ENCODE measurements at regions not wholly inside any gene's neighbourhood (a gene's known extent, or its start where the extent isn't known, plus 50 kb on each side); places are given as distances from the start of the nearest gene placed in this dataset.

DNA sequence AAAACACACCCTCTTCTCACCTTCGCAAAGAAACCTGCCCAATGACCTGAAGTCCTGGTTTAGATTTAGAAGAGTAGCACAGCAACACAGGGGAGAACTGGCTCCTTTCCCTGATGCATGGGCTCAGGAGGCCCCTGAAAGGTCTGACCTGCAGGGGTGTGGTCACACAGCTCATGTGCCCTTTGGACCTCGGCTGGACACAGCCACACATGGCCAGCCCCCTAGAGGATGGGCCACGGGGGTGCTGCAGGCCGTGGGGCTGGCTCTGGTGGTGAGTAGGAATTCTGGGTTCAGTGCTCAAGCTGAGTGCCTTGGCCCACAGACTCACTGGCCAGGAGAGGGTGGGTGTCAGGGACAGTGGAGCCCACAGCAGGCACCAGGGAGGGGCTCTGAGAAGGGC, 118.5 kb upstream of the ADCY1 start:
- no peak for DNase-seq (ENCODE audit: low spot score)

DNA sequence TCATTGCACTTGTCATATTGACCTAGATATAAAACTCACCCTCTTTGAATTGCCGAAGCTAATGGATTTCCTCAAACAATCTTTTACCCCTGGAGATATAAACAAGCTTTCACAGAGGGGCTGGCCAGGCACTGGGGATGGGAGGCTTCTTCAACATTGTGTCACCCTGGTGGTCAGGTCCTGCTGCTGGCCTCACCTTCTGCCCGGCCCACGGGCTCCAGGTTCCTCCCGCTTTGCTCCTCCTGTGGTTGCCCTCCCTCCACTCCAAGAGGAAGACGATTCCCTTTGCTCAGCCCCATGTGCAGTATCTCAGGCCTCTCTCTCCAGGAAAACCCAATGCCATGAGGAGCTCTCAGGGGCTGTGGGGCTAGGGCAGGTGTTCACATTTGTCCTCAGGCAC, 118.1 kb upstream of the ADCY1 start:
- no peak for DNase-seq (ENCODE audit: low spot score)

DNA sequence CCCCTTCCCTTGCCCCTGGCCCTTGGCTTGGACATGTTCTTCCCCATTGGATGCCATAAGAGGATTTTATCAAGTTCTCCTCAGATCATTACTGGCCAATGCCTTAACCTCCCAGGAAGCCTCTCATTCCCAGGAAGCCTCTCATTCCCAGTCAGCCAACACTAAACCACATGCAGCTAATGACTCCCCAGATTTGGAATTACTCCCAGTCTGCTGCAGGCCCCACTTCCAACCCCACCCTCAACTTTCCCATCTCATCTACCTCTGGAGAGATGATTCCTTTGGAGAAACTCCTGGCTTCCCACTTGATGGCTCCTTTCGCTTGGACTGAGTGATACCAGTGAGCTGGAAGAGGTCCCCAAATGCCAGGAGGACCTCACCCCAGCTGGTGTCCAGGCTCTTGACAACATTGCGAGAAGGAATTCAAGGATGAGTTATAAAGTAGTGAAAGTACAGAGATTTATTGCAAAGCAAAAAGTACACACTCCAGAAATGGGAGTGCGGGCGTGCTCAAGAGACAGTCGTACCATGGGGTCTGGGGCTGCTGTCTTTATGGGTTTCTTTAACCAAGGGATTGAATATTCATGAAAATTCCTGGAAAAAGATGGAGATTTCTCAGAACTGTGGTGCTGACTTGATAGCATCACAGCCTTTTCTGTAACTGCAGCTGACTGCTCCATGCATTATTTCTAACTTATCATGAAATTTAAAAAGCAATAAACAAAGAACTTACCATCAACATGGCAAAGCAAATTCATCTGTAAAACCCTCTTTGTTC, 117.2 kb upstream of the ADCY1 start:
- DNase-seq (ENCODE audit: low spot score) = no peak

DNA sequence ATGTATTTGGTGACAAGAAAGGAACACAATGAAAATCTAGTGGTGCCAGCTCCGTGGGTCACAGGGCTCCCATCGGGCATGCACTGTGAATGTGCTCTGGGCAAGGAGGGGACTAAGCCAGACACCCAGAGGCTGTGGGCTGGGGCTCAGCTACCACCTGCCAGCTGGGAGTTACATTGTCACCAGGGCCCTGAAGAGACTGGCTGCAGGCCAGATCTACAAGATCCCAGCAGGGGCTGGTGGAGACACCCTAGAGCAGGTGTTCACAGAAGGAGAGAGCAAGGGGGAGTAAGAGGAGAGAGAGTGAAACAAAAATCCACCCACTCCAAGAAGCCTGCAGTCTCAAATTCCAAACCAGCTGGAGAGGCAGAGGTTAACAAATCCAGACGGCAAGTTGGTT, 116.6 kb upstream of the ADCY1 start:
- DNase-seq (ENCODE audit: low spot score) = no peak

DNA sequence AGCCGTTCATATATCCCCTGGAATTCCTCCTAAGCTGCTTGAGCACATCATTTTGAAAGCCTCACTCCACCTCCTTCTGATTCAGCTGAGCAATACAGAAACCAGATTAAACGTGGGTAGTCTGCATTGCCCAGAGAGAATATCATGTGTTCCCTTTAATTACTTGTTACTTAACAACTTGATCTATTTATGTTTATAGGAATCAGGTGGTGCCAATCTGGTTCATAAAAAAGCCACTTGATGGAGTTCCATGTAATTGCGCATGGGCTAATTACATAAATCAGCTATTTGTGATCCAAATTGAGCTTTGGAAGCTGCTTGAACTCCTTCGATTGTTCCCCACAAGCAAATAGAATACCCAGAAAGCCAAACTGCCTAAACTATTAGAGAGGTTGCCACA, 114.7 kb upstream of the ADCY1 start:
- DNase-seq (ENCODE audit: low spot score) = no peak

DNA sequence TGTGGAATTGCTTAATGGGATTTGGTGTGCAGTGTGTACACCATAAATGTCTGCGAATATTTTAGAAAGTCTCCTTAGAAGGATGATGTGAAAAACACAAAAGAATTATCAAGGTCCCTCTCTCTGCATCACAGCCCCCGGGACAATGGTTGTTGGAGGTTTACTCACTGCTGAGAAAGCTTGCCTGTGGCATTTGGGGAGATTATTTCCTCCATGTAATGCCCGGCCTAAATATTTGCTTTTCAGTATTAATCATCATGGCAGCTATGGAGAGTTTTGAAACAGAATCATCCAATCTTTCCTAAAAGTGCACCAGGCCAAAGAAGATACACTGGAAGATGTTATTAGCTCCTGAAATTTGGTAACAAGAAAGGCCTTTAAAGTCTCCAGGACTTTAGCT, 113.8 kb upstream of the ADCY1 start:
- DNase-seq (ENCODE audit: low spot score) = no peak

DNA sequence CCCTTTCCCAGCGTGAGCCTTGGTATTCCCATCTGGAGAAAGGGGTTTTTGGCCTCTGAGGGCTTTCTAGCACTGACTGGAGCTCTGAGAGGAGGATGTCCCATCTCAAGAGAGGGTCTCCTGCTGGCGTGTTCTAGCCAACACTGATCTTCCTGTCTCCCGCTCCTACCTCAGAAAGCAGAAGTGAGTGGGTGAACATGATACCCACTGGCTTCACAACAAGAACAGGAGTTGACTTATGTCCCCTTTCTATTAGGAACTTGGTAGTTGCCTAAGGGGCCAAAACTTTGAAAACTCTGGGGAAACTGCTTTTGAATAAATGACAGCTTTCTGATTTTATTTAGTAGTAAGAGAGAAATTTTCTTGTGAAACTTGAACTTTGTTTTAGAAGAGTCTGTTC, 113.1 kb upstream of the ADCY1 start:
- no peak for DNase-seq (ENCODE audit: low spot score)

DNA sequence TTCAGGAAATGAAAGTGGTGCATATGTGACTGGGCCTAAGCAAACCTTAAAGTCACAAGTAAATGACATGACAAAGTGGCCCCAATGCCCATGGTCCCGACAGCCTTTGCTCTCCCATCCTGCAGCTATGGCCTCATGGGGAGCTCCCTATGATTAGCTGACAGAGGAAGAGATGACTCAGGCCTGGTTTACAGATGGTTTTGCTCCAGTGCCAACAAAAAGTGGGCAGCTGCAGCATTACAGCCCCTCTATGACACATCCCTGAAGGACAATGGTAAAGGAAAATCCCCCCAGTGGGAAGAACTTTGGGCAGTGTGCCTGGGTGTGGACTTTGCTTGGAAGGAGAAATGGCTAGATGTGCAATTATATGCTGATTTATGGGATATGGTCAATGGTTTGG, 105.1 kb upstream of the ADCY1 start:
- DNase-seq (ENCODE audit: low spot score) = no peak

DNA sequence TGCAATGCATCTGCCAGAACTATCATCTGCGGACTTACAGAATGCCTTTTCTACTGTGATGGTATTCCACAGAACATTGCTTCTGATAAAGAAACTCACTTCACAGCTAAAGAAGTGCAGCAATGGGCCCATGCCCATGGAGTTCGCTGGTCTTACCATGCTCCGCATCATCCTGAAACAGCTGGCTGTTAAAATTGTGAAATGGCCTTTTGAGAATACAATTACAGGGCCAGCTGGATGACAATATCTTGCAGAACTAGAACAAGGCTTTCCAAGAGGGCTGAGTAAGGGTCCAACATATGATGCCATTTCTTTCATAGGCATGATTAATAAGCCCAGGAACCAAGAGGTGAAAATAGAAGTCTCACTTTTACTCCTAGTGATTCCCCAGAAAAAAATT, 104.1 kb upstream of the ADCY1 start:
- no peak for DNase-seq (ENCODE audit: low spot score)

DNA sequence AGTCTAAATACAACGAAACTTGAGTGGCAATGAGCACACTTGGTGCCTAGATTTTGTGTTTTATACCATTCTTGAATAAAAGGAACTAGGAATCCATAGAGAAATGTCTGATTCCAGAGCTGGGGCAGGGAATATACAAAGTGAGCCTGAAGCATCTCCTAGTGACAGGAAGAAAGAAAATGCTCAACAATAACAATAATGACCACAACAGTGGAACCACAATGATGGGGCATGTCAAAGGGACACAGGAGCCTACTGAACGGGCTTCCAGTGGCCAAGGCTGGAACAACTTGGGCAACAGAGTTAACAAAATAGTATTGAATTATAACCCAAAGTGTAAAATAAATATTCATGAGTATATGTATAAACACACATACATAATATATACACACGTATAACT, 94.4 kb upstream of the ADCY1 start:
- DNase-seq (ENCODE audit: low spot score) = no peak

DNA sequence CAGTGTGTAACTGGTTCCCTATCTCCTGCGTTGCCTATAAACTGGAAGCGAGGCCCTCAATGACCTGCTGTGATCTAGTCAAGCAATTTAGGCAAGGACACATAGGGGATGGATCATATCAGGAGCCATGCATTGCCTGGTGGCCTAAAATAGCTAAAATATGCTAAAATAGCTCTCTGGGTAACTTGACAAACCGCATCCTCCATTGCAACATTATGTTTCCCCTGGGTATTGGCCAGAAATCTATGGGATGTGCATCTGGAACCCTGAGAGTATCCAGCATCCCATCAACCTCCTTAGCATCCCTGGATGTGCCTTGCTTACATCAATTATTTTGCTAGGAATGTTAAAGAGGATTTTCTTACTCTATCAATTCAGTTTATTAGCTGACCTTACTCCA, 91.7 kb upstream of the ADCY1 start:
- DNase-seq (ENCODE audit: low spot score) = no peak

DNA sequence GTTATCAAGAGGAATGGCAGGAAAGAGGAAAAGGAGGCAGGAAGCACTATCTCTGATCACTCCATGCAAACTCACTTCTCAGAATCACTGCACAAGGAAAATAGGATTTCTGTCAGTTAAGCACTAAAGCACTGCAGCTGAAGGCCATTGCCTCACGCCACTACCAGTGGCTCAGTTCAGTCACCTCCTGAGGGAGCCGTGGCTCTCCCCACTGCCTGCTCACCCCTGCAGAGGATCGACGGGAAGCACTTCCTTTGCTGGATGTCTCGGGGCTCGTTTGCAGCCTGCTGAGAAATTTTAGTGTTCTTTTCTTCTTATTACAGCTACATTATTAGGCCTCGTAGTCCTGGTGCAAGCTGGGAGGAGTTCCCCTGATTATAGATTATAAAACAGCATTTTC, 90.1 kb upstream of the ADCY1 start:
- no peak for DNase-seq (ENCODE audit: low spot score)

DNA sequence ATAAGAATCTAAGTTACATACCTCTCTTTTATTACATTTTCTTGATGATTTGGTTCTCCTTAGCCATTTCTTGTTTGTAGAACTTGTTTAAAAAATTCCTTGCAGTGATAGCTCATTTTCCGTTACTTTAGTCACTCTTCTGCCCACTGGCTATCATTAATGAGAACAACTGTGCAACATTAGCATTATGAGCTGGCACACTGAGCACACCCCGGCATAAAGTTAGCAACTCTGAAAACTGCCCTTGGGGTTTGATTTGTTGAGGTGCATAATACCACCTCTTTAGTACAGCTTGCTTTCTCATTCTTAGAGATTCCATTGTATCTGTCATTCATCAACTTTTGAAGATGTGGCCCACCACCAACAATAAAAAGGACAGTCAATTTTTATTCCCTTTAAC, 87.6 kb upstream of the ADCY1 start:
- no peak for DNase-seq (ENCODE audit: low spot score)

DNA sequence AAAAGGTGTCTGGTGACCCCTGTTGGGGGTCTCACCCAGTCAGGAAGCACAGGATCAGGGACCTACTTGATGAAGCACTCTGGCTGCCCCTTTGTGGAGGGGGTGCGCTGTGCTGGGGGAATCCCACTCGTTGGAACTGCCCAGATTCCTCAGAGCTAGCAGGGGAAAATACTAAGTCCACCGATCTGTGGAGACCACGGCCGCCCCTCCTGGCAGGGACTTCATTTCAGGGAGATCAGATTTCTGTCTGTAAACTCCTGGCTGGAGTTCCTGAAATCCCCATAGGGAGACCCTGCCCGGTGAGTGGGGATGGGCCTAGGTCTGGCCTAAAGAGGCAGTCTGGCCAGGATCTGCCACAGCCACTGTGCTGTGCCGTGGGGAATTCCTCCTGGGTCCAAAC, 79.3 kb upstream of the ADCY1 start:
- no peak for DNase-seq (ENCODE audit: low spot score)

DNA sequence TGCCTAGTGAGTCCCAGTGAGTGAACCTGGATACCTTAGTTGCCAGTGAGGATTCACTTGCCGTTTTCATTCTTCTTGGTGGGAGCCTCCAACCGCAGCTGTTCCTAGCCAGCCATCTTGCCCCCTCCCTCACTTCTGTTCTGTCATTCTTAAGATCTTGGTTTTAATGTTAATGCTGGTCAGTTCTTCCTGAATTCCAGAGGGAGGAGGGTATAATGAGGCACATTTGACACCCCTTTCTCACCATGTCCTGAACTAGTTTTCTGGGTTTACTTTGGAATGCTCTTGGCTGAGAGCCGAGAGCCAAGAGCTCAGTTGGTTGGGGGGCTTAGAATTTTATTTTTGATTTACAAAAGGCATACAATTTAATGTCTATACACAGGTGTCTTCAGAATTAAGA, 78.5 kb upstream of the ADCY1 start:
- DNase-seq (ENCODE audit: low spot score) = no peak

DNA sequence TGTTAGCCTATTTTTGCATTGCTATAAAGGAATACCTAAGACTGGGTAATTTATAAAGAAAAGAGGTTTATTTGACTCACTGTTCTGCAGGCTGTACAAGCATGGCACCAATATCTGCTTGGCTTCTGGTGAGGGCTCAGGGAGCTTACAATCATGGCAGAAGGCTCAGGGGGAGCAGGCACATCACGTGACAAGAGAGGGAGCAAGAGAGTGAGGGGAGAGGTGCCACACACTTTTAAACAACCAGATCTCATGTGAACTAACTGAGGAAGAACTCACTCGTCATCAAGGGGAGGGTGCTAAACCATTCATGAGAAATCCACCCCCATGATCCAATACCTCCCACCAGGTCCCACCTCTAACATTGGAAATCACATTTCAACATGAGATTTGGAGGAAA, 73.9 kb upstream of the ADCY1 start:
- DNase-seq (ENCODE audit: low spot score) = no peak

DNA sequence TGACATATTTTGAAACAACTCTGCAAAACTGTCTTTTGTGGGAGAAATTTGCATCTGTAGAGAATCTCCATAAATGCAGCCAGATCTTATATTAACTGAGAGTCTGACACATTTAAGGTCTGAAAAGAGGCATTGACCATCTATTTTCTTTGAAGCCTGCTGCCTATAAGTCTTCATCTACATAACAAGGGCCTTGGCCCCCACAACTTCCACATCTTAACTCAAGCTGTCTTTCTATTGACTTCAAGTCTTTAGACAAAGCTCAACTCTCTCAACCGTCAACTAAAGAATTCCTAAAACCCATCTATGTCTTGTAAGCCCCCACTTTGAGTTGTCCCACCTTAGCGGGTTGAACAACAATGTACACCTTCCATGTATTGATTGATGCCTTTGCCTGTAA, 72.4 kb upstream of the ADCY1 start:
- DNase-seq (ENCODE audit: low spot score) = no peak

DNA sequence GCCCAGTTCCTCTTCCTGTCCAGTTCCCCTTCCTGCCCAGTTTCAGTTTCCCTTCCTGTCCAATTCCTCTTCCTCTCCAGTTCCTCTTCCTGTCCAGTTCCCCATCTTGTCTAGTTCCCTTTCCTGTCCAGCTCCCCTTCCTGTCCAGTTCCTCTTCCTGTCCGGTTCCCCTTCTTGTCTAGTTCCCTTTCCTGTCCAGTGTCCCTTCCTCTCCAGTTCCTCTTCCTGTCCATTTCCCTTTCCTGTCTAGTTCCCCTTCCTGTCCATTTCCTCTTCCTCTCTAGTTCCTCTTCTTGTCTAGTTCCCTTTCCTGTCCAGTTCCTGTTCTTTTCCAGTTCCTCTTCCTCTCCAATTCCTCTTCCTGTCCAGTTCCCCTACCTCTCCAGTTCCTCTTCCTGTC, 68.1 kb upstream of the ADCY1 start:
- no peak for DNase-seq (ENCODE audit: low spot score)

DNA sequence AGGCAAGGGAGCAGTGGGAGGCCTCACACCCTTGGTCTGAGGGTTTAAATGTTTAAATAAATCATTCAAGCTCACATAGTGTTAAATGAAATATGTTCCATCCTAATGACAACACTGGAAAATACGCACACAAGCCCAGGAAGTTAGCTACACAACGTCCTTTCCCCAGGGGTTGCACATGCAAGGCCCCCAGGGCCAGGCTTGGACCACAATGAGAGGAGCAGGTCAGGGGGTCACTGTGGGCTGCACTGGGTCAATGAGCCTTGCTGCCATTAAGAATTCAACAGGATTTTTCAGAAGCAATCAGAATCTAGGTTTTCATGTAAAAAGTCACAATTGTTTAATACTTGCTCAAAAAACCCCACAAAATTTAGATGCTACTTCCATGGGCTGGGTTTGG, 64.9 kb upstream of the ADCY1 start:
- no peak for DNase-seq (ENCODE audit: low spot score)

DNA sequence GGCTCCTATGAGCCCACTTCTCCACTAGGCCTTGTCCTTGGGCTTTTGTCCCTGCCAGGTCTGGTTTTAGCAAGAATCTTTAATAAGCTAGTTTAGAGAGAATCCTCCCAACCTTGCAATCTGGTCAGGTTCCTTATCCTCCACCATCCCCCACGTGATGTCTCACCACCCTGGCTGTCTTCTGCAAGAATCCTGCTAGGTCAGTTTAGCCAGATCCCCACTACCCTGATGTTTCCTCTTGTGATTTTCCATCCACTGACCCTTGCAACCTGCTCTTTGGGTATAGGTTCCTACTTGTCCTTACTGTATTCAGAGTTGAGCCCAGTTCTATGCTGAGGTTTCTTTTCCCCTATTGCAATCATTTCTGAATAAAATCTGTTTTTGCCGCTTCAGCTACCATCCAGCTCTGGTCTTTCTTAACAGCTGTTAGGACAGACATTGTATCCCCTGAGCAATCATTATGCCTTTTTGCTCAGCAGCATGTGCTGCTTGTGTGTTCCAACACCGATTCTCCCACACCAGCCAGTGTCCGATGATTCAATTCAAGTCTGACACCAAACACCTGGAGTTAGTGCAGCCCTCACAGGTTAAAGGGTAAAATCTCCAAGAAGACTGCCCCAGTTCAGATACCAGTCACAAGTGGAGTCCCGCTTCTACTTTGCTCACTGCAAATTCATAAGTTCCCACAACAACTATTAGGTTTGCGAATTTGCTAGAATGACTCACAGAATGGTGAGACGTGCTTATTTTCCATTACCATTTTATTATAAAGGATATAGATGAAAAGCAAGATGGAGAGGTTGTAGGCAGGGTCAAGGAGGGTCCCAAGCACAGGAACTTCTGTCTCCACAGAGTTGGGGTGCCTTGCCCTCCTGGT, 62.2 kb upstream of the ADCY1 start:
- DNase-seq (ENCODE audit: low spot score) = no peak

DNA sequence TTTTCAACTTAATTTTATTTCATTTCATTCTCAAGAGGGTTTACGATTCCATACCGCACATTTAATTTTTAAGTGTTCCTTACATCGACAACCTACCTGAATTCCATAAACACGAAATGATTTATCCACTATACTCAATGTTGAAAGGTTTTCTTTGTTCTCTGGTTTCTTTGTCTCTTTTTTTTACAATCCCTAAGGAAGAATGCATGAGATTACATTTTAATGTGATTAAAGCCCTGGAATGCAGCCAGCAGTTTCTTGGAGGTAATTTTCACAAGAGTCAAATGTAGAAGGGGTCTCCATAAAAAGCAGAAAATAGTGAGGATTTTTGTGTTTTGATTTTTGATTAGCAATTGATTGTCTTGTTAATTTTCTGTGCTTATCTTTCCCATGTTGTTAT, 59.2 kb upstream of the ADCY1 start:
- no peak for DNase-seq (ENCODE audit: low spot score)

DNA sequence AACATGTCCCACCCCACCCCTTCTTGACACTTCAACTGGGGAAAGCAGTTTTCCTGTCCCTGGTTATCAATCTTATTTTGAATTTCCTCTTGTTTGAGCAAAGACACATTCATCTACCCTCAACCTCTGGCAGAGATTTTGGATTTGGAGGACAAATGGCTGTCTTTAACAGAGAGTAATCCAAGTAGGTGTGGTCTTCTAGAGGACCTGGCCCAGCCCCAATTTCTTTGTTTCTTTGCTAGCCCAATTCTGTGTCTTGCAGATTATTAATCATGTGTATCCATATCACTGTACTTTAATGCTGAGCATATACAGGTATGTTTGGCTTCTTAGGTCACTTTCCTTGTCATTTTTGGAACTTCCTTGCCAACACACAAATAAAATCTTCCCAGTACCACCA, 58.8 kb upstream of the ADCY1 start:
- DNase-seq (ENCODE audit: low spot score) = no peak
